ENCODE measurements at regions not wholly inside any gene's neighbourhood (a gene's known extent, or its start where the extent isn't known, plus 50 kb on each side); places are given as distances from the start of the nearest gene placed in this dataset.
"Not testable (repeated sequence)": the region's sequence is repeated elsewhere in the genome, so short reads cannot be mapped to it uniquely, and the experiment has no call there.

GRCh38 chr4:53841711-53842110 is 222.7 kb downstream of the CHIC2 start:
- Histone ChIP-seq H4K20me1 (ENCODE audit: insufficient read depth) (no peaks in the 10 kb centered on the region), H3F3A (ENCODE audit: insufficient read depth, low read length, poor library complexity, severe bottlenecking) (no peaks in the 10 kb centered on the region), H3K27me3 (ENCODE audit: insufficient read depth, low read depth, low read length) (no peaks in the 10 kb centered on the region), H3K27ac (ENCODE audit: low read length) (no peak overlapping the region), H3K36me3 (ENCODE audit: insufficient read depth, low read length) (no peaks in the 10 kb centered on the region), H3K9me3 (ENCODE audit: low read length) (no peaks in the 10 kb centered on the region), H3K9ac (ENCODE audit: low read length) (no peak overlapping the region), H3K4me3 (ENCODE audit: low read length) (no peak overlapping the region), H3K4me2 (ENCODE audit: low read length) (no peak overlapping the region), H3K79me2 (replicated peaks; ENCODE audit: insufficient read depth, low read length) (no peaks in the 10 kb centered on the region), H3K9me2 (ENCODE audit: insufficient read depth, low read length) (no peaks in the 10 kb centered on the region), H2AFZ (ENCODE audit: low read depth, low read length) (no peak overlapping the region)
- TF ChIP-seq EZH2 (IDR thresholded peaks at IDR 0.05; ENCODE audit: borderline replicate concordance, insufficient read depth, low read length, poor library complexity, severe bottlenecking) (no peak), TAF1 (IDR thresholded peaks at IDR 0.05; ENCODE audit: low read depth) (no peak), CTCF (IDR thresholded peaks at IDR 0.05; ENCODE audit: poor library complexity, severe bottlenecking) (no peak), SMC3 (conservative IDR thresholded peaks at IDR 0.05; ENCODE audit: poor library complexity) (no peak), MXI1 (conservative IDR thresholded peaks at IDR 0.05; ENCODE audit: poor library complexity, severe bottlenecking) (no peak), REST (IDR thresholded peaks at IDR 0.05; ENCODE audit: borderline replicate concordance) (no peak), RAD21 (conservative IDR thresholded peaks at IDR 0.05) (no peak), POLR2AphosphoS5 (IDR thresholded peaks at IDR 0.05) (no peak), EP300 (conservative IDR thresholded peaks at IDR 0.05; ENCODE audit: poor library complexity, severe bottlenecking) (no peak)

- Histone ChIP-seq H3K79me2 (replicated peaks; ENCODE audit: insufficient read depth, low read length) (no peaks in the 10 kb centered on the region), H3K4me3 (ENCODE audit: low read length) (no peak overlapping the region), H3K27ac (ENCODE audit: low read length) (no peak overlapping the region), H3K36me3 (ENCODE audit: insufficient read depth, low read length) (no peaks in the 10 kb centered on the region), H4K20me1 (ENCODE audit: insufficient read depth) (no peaks in the 10 kb centered on the region), H3F3A (ENCODE audit: insufficient read depth, low read length, poor library complexity, severe bottlenecking) (no peaks in the 10 kb centered on the region), H3K27me3 (ENCODE audit: insufficient read depth, low read depth, low read length) (no peaks in the 10 kb centered on the region), H2AFZ (ENCODE audit: low read depth, low read length) (no peak overlapping the region), H3K9me3 (ENCODE audit: low read length) (no peaks in the 10 kb centered on the region), H3K9me2 (ENCODE audit: insufficient read depth, low read length) (no peaks in the 10 kb centered on the region), H3K4me2 (ENCODE audit: low read length) (no peak overlapping the region), H3K9ac (ENCODE audit: low read length) (no peak overlapping the region)
- TF ChIP-seq SMC3 (conservative IDR thresholded peaks at IDR 0.05; ENCODE audit: poor library complexity) (no peak), RAD21 (conservative IDR thresholded peaks at IDR 0.05) (no peak), POLR2AphosphoS5 (IDR thresholded peaks at IDR 0.05) (no peak), EP300 (conservative IDR thresholded peaks at IDR 0.05; ENCODE audit: poor library complexity, severe bottlenecking) (no peak), CTCF (IDR thresholded peaks at IDR 0.05; ENCODE audit: poor library complexity, severe bottlenecking) (no peak), EZH2 (IDR thresholded peaks at IDR 0.05; ENCODE audit: borderline replicate concordance, insufficient read depth, low read length, poor library complexity, severe bottlenecking) (no peak), MXI1 (conservative IDR thresholded peaks at IDR 0.05; ENCODE audit: poor library complexity, severe bottlenecking) (no peak), REST (IDR thresholded peaks at IDR 0.05; ENCODE audit: borderline replicate concordance) (no peak), TAF1 (IDR thresholded peaks at IDR 0.05; ENCODE audit: low read depth) (no peak)
These were observed 223.8 kb downstream of the CHIC2 start for GRCh38 chr4:53840643-53841042.

- not testable (repeated sequence) for H3K4me2 ChIP-seq (ENCODE audit: low read length); H3F3A ChIP-seq (ENCODE audit: insufficient read depth, low read length, poor library complexity, severe bottlenecking); H4K20me1 ChIP-seq (ENCODE audit: insufficient read depth); H3K9me2 ChIP-seq (ENCODE audit: insufficient read depth, low read length); H3K36me3 ChIP-seq (ENCODE audit: insufficient read depth, low read length); H3K79me2 ChIP-seq (replicated peaks; ENCODE audit: insufficient read depth, low read length); H2AFZ ChIP-seq (ENCODE audit: low read depth, low read length); H3K9ac ChIP-seq (ENCODE audit: low read length); H3K4me3 ChIP-seq (ENCODE audit: low read length); H3K27me3 ChIP-seq (ENCODE audit: insufficient read depth, low read depth, low read length); H3K9me3 ChIP-seq (ENCODE audit: low read length); H3K27ac ChIP-seq (ENCODE audit: low read length)
These were observed 231.0 kb downstream of the CHIC2 start for GRCh38 chr4:53833302-53834003.
